DMS 273 (cell line): ENCODE measurements at regions not wholly inside any gene's neighbourhood (a gene's known extent, or its start where the extent isn't known, plus 50 kb on each side); places are given as distances from the start of the nearest gene placed in this dataset.
"Not testable (repeated sequence)": the region's sequence is repeated elsewhere in the genome, so short reads cannot be mapped to it uniquely, and the experiment has no call there.

Experiments
- DNase-seq: peaks from one replicate; lab custom pipeline; 2025; ENCODE audit not compliant: unreplicated experiment; lab: John Stamatoyannopoulos, UW

DNA sequence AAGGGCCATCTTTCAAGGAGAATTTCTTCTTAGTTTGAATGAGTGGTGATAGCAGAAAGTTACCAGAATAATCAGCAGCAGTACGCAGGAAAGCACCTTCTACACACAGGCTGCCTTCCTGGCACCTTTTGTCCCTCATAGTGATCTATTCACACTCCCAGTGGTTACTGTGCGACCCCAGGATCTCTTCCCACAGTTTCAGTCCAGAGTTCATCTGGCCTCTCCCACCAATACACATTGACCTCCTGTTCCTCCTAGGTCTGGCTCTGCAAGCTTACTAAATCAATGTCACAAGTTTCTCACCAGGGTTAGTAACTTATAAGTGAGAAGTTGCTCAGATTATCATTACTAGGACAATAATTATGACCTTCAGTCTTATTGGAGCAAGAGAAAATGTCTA is 99.1 kb upstream of the PIK3R1 start:
- DNase-seq: no peak

DNA sequence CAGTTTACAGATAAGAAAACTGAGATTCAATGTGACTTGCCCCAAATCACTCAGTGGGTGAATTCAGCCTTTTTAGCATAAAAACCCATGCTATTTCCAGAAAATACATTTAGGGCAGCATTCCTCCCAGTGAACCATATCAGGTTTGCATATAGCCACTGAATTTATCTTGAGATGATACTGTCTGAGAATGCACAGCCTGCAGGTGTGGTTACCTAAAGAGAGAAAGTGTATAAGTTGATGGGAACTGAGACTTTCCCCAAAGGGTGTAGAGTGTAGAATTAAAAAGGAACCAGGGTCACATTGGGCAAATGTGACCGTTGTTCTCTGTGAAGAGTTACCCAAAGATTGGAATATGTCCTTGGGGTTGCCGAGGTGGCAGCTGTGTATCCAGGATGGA is 100.0 kb upstream of the PIK3R1 start:
- DNase-seq: no peak

DNA sequence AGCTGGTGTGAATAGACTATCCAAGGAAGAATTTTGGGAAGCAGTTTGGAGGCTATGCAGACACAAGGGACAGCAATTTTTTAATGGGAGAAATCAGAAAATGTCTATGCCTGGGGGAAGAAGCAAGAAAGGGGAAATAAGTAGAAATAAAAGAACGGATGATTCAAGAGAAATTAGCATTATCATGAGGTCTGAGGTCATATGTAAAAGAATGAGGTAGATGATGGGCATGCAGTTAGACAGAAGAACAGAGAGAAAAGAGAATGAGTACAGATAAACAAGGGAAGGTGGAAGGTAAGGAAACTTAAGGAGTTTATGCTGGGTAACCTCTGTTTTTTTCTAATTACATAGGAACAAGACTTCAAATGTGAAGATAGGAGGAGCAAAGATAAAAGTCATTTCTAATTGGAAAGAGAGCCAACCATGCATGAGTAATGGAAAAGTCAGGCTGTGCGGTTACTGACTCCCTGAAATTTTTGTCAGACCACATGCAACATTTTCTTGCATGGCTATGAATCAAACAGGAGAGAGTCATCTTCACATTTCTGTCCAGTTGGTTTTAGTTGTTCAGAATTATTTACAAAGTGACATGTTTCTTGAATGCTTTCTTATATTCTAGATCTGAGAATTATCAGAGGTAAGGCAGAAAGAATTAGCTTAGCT is 101.0 kb upstream of the PIK3R1 start:
- DNase-seq: no peak

DNA sequence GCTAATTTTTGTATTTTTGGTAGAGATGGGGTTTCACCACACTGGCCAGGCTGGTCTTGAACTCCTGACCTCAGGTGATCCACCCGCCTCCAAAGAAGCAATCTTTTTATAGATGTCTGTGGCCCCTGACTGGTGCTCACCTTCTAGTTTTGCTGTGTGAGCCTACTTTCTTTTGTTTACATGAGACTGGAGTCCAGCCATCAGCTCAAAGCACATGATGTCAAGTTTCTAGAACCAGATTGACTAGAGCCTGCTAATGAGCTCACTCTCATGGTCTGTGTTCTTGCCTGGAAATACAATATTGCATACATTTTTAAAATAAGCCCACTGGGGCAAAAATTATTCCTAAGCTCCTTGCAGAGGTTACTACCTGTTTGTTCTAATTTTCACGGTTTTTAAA is 102.9 kb upstream of the PIK3R1 start:
- DNase-seq: no peak

- no peak for DNase-seq
These were observed 104.7 kb upstream of the PIK3R1 start for GRCh38 chr5:68110894-68111293.

GRCh38 chr5:68110264-68110663 is 105.3 kb upstream of the PIK3R1 start:
- no peak for DNase-seq

DNA sequence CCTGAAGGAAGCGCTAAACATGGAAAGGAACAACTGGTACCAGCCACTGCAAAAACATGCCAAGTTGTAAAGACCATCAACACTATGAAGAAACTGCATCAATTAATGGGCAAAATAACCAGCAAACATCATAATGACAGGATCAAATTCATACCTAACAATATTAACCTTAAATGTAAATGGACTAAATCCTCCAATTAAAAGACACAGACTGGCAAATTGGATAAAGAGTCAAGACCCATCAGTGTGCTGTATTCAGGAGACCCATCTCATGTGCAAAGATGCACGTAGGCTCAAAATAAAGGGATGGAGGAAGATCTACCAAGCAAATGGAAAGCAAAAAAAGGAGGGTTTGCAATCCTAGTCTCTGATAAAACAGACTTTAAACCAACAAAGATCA is 111.3 kb upstream of the PIK3R1 start:
- DNase-seq: not testable (repeated sequence)

DNA sequence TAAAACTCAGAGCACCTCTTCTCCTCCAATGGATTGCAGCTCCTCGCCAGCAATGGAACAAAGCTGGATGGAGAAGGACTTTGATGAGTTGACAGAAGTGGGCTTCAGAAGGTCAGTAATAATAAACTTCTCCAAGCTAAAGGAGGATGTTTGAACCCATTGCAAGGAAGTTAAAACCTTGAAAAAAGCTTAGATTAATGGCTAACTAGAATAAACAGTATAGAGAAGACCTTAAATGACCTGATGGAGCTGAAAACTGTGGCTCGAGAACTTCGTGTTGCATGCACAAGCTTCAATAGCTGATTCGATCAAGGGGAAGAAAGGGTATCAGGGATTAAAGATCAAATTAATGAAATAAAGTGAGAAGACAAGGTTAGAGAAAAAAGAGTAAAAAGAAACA is 112.3 kb upstream of the PIK3R1 start:
- not testable (repeated sequence) for DNase-seq

- no peak for DNase-seq
These were observed 116.2 kb upstream of the PIK3R1 start for GRCh38 chr5:68099327-68099726.

GRCh38 chr5:68093455-68094159 is 121.9 kb upstream of the PIK3R1 start:
- peak; percentile 53 for DNase-seq

- no peak for DNase-seq
These were observed 127.3 kb upstream of the PIK3R1 start for GRCh38 chr5:68088302-68088701.

- no peak for DNase-seq
These were observed 127.7 kb upstream of the PIK3R1 start for GRCh38 chr5:68087866-68088265.

DNA sequence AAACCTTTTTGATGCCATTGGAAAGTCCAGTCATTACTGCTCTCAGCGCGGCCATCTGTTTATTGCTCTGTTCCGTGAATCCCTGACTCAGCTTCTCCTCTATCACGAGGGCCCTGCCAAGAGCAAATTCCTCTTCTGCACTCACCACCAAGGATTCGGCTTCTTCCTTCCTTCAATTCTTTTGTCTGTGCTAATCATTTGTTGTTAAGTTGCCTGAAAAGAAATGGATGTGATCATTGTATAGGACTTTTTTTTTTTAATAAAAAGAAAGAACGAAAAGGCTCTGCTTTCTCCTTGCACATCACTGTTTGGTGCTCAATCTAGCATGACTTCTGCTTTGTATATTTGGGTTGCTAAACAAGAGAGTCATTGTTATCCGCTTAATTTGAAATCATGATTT is 128.7 kb upstream of the PIK3R1 start:
- DNase-seq: peak; percentile 17

DNA sequence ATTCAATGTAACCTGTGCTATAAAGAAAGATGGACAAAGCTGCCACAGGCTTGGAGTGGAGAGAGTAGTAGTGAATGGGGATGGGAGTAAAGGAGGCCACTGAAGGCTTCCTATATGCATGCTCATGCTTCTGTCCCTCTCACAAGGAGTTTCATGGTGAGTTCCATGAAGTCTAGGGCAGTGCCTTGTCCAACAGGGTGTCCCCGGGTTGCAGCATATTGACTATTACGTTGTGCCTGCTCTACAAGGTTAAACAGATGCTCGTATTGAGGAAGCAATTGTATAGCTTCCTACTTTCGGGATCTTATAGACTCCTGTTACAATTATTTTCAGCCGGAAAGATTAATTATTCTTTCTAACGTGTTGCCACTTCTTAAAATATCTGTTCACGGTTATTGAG is 129.1 kb upstream of the PIK3R1 start:
- no peak for DNase-seq

GRCh38 chr5:68084396-68084795 is 131.2 kb upstream of the PIK3R1 start:
- DNase-seq: no peak

DNA sequence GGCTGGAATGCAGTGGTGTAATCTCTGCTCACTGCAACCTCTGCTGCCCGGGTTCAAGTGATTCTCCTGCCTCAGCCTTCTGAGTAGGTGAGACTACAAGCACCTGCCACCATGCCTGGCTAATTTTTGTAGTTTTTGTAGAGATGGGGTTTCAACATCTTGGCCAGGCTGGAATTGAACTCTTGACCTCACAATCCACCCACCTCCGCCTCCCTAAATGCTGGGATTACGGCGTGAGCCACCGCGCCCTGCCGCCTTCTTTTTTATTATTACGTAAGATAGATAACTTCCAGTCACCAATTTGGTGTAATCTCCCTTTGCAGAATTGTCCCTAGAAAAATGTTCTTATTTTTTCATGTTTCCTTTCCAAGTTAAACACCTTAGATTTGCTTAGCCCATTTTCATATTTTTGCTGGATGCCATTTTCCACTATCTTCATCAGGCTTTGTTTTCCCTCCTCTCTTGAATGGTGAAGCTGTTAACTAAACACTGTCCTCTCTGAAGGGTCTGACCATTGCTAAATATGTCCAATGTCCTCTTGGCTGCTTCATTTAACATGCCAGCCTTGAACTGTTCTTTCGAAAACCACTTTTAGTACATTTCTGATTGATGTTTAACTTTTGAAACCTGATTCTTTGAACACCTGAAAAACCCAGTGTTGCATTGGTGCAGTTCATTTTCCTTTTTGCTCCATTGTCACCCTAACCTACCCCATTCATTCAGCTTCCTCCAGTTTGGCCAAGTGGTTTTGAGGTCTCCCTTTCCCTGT is 135.1 kb upstream of the PIK3R1 start:
- DNase-seq: no peak

DNA sequence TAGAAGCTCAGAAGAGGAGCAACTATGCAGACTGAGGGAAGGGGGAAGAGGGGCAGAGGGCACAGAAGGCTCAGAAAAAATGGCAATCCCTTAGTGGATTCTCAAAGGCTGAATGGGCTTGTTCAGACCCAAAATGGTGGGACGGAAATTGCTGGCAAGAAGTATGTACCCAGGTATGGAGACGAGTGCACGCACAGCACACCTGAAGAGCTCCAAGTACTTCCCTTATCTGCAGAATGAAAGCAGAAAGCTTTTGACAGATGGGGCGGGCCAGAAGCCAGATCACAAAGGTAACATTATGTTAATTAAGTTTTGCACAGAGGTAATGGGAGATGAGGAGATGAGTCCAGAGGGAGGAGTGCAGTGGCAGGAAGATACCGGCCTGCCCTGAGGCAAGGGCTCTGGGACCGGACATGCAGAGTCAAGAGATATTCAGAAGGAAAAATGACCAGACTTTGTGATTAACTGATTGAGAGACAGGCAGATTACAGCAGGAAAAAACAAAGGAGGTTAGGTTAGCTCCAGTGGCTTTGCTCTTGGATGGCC is 138.1 kb upstream of the PIK3R1 start:
- peak; percentile 10 for DNase-seq

DNA sequence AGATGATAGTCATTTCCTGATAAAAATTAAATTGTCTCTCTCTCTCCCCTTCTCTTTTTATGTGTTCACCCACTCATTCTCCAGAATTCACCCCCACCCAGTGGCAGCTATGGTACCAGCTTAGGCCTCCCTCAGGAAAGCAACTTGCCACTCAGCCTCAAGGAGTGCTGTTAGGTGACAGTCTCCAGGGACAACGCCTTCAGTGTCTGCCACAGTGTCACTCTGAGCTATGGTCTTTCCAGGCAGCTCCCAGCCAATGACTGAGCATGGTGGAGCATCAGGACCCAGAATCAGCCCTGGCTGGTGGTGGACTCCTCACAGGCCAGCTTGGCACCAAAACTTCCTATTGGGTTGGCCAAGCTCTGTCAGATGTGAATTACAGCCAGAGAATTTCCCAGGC is 140.9 kb upstream of the PIK3R1 start:
- no peak for DNase-seq

DNA sequence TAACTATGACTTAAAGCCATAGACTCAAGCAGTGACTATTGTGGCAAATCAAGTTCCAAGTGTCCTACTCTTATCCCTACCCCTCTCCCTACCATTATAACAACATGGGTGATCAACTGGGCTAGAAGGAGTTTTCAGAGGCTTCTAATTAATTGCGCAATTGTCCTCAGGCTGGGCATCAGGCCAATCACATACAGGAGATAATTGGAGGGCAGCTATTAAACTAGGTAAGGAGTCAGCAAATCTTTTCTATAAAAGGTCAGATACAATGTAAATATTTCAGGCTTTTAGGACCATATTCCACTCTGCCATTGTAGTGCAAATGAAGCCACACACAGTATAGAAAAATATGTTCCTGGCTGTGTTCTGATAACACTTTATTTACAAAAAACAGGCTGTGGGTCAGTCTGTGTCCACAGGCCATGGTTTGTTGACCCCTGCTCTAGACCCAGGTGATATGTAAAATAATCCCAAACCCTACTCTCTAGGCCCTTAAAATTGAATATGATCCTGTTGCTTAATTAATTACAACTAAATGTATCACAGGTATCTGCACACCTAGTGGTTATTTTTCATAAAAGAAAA is 141.4 kb upstream of the PIK3R1 start:
- peak; percentile 44 for DNase-seq

DNA sequence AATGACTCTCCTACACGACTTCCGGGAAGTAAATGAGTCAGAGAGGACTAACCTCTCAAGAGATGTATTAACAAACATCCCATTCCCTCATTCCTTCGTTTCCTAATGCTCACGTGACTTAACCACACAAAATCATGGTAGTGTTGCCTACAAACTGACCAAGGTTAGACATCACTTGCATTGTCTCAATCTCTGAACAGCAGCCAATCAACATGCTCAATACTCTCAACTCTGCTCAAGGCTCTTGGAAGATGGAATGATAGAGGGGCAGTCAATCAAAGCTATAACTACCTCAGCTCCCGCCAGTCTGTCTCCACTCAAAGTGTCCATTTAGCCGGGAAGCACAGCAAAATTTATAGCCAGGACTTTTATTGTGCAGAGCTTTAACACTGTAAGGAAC is 143.8 kb upstream of the PIK3R1 start:
- DNase-seq: no peak

DNA sequence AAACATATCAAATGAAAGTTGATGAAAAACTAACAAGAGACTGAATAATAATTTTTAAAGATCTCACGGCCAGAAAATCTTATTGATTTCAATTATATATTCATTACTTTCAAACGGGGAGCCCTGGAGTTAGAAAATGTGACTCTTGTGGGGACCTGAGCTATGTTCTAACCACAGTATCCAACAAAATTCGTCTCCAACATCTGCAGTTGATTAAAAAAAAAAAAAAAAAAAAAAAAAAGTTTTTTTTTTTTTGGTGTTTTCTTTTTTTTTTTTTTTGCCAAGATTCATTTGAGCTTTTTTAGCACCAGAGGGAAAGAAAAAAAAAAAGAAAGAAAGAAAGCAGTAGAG is 144.3 kb upstream of the PIK3R1 start:
- no peak for DNase-seq
